ENCODE measurements at regions not wholly inside any gene's neighbourhood (a gene's known extent, or its start where the extent isn't known, plus 50 kb on each side); places are given as distances from the start of the nearest gene placed in this dataset.

GRCh38 chr7:67912437-67912836 lies 915.8 kb downstream of the TYW1 start:
- TF ChIP-seq CTCF (IDR thresholded peaks at IDR 0.05) (no peak), EP300 (IDR thresholded peaks at IDR 0.05) (no peak)

Data from esophagus muscularis mucosa (tissue), 3 donors.